ENCODE measurements at regions not wholly inside any gene's neighbourhood (a gene's known extent, or its start where the extent isn't known, plus 50 kb on each side); places are given as distances from the start of the nearest gene placed in this dataset.
A peak's percentile ranks its signal among the peaks of the same experiment; 100 is the strongest.

- Histone ChIP-seq H3K36me3 (ENCODE audit: control insufficient read depth in 5 of 5, insufficient read depth in 5 of 5, low read length in 5 of 5) (no peaks in the 10 kb centered on the region), H3K27me3 (ENCODE audit: control insufficient read depth in 5 of 5, insufficient read depth in 4 of 5, low read length in 5 of 5) (no peaks in the 10 kb centered on the region), H3K4me3 (ENCODE audit: low read depth in 1 of 5, low read length in 5 of 5) (no peak overlapping the region), H3K9me3 (ENCODE audit: control insufficient read depth in 5 of 5, low read length in 5 of 5) (no peaks in the 10 kb centered on the region), H3K4me1 (ENCODE audit: control insufficient read depth in 5 of 5, insufficient read depth in 5 of 5, low read length in 5 of 5) (peaks cover 0 to 10% (median 0%) of the 10 kb centered on the region in 5 donors), H3K9ac (ENCODE audit: low read length in 5 of 5) (no peak overlapping the region), H3K27ac (ENCODE audit: low read depth, low read length) (no peak overlapping the region)
Measured at GRCh38 chr2:150718280-150718679, 230.8 kb upstream of the RND3 start.

GRCh38 chr2:150716186-150716585, 228.7 kb upstream of the RND3 start:
- Histone ChIP-seq H3K9ac (ENCODE audit: low read length in 5 of 5) (no peak overlapping the region), H3K9me3 (ENCODE audit: control insufficient read depth in 5 of 5, low read length in 5 of 5) (no peaks in the 10 kb centered on the region), H3K27ac (ENCODE audit: low read depth, low read length) (no peak overlapping the region), H3K4me1 (ENCODE audit: control insufficient read depth in 5 of 5, insufficient read depth in 5 of 5, low read length in 5 of 5) (peaks cover 0 to 10% (median 0%) of the 10 kb centered on the region in 5 donors), H3K27me3 (ENCODE audit: control insufficient read depth in 5 of 5, insufficient read depth in 4 of 5, low read length in 5 of 5) (no peaks in the 10 kb centered on the region), H3K36me3 (ENCODE audit: control insufficient read depth in 5 of 5, insufficient read depth in 5 of 5, low read length in 5 of 5) (no peaks in the 10 kb centered on the region), H3K4me3 (ENCODE audit: low read depth in 1 of 5, low read length in 5 of 5) (no peak overlapping the region)

GRCh38 chr2:150715501-150715900, 228.0 kb upstream of the RND3 start:
- Histone ChIP-seq H3K27me3 (ENCODE audit: control insufficient read depth in 5 of 5, insufficient read depth in 4 of 5, low read length in 5 of 5) (no peaks in the 10 kb centered on the region), H3K4me1 (ENCODE audit: control insufficient read depth in 5 of 5, insufficient read depth in 5 of 5, low read length in 5 of 5) (peaks cover 0 to 10% (median 0%) of the 10 kb centered on the region in 5 donors), H3K4me3 (ENCODE audit: low read depth in 1 of 5, low read length in 5 of 5) (no peak overlapping the region), H3K9ac (ENCODE audit: low read length in 5 of 5) (no peak overlapping the region), H3K9me3 (ENCODE audit: control insufficient read depth in 5 of 5, low read length in 5 of 5) (no peaks in the 10 kb centered on the region), H3K36me3 (ENCODE audit: control insufficient read depth in 5 of 5, insufficient read depth in 5 of 5, low read length in 5 of 5) (no peaks in the 10 kb centered on the region), H3K27ac (ENCODE audit: low read depth, low read length) (no peak overlapping the region)

GRCh38 chr2:150710916-150711315, 223.4 kb upstream of the RND3 start:
- Histone ChIP-seq H3K36me3 (ENCODE audit: control insufficient read depth in 5 of 5, insufficient read depth in 5 of 5, low read length in 5 of 5) (no peaks in the 10 kb centered on the region), H3K27me3 (ENCODE audit: control insufficient read depth in 5 of 5, insufficient read depth in 4 of 5, low read length in 5 of 5) (no peaks in the 10 kb centered on the region)

GRCh38 chr2:150710041-150710440, 222.6 kb upstream of the RND3 start:
- no peaks in the 10 kb centered on the region for H3K27me3 ChIP-seq (ENCODE audit: control insufficient read depth in 5 of 5, insufficient read depth in 4 of 5, low read length in 5 of 5)
- H3K4me1 ChIP-seq (ENCODE audit: control insufficient read depth in 5 of 5, insufficient read depth in 5 of 5, low read length in 5 of 5), result no peaks in the 10 kb centered on the region
- no peak overlapping the region for H3K4me3 ChIP-seq (ENCODE audit: low read depth in 1 of 5, low read length in 5 of 5)
- no peak overlapping the region for H3K27ac ChIP-seq (ENCODE audit: low read depth, low read length)
- no peaks in the 10 kb centered on the region for H3K9me3 ChIP-seq (ENCODE audit: control insufficient read depth in 5 of 5, low read length in 5 of 5)
- H3K9ac ChIP-seq (ENCODE audit: low read length in 5 of 5), result no peak overlapping the region
- no peaks in the 10 kb centered on the region for H3K36me3 ChIP-seq (ENCODE audit: control insufficient read depth in 5 of 5, insufficient read depth in 5 of 5, low read length in 5 of 5)

More at GRCh38 chr2:150710916-150711315, 223.4 kb upstream of the RND3 start:
- Histone ChIP-seq H3K9me3 (ENCODE audit: control insufficient read depth in 5 of 5, low read length in 5 of 5) (no peaks in the 10 kb centered on the region), H3K27ac (ENCODE audit: low read depth, low read length) (no peak overlapping the region), H3K9ac (ENCODE audit: low read length in 5 of 5) (no peak overlapping the region), H3K4me1 (ENCODE audit: control insufficient read depth in 5 of 5, insufficient read depth in 5 of 5, low read length in 5 of 5) (peaks cover 0 to 6% (median 0%) of the 10 kb centered on the region in 5 donors), H3K4me3 (ENCODE audit: low read depth in 1 of 5, low read length in 5 of 5) (no peak overlapping the region)

GRCh38 chr2:150706561-150706960, 219.1 kb upstream of the RND3 start:
- peaks cover 0 to under 1% (median 0%) of the 10 kb centered on the region in 5 donors for H3K4me1 ChIP-seq (ENCODE audit: control insufficient read depth in 5 of 5, insufficient read depth in 5 of 5, low read length in 5 of 5)
- no peaks in the 10 kb centered on the region for H3K36me3 ChIP-seq (ENCODE audit: control insufficient read depth in 5 of 5, insufficient read depth in 5 of 5, low read length in 5 of 5)
- no peak overlapping the region for H3K27ac ChIP-seq (ENCODE audit: low read depth, low read length)
- H3K4me3 ChIP-seq (ENCODE audit: low read depth in 1 of 5, low read length in 5 of 5), result no peak overlapping the region
- H3K9me3 ChIP-seq (ENCODE audit: control insufficient read depth in 5 of 5, low read length in 5 of 5), result no peaks in the 10 kb centered on the region
- no peak overlapping the region for H3K9ac ChIP-seq (ENCODE audit: low read length in 5 of 5)
- H3K27me3 ChIP-seq (ENCODE audit: control insufficient read depth in 5 of 5, insufficient read depth in 4 of 5, low read length in 5 of 5), result no peaks in the 10 kb centered on the region

- Histone ChIP-seq H3K9ac (ENCODE audit: low read length in 5 of 5) (no peak overlapping the region), H3K36me3 (ENCODE audit: control insufficient read depth in 5 of 5, insufficient read depth in 5 of 5, low read length in 5 of 5) (no peaks in the 10 kb centered on the region)
Measured at GRCh38 chr2:150705767-150706166, 218.3 kb upstream of the RND3 start.

GRCh38 chr2:150705357-150705756, 217.9 kb upstream of the RND3 start:
- Histone ChIP-seq H3K9me3 (ENCODE audit: control insufficient read depth in 5 of 5, low read length in 5 of 5) (no peaks in the 10 kb centered on the region), H3K36me3 (ENCODE audit: control insufficient read depth in 5 of 5, insufficient read depth in 5 of 5, low read length in 5 of 5) (no peaks in the 10 kb centered on the region), H3K9ac (ENCODE audit: low read length in 5 of 5) (no peak overlapping the region), H3K4me3 (ENCODE audit: low read depth in 1 of 5, low read length in 5 of 5) (no peak overlapping the region), H3K4me1 (ENCODE audit: control insufficient read depth in 5 of 5, insufficient read depth in 5 of 5, low read length in 5 of 5) (peaks cover 0 to 10% (median 0%) of the 10 kb centered on the region in 5 donors), H3K27ac (ENCODE audit: low read depth, low read length) (no peak overlapping the region), H3K27me3 (ENCODE audit: control insufficient read depth in 5 of 5, insufficient read depth in 4 of 5, low read length in 5 of 5) (no peaks in the 10 kb centered on the region)

More at GRCh38 chr2:150705767-150706166, 218.3 kb upstream of the RND3 start:
- no peaks in the 10 kb centered on the region for H3K27me3 ChIP-seq (ENCODE audit: control insufficient read depth in 5 of 5, insufficient read depth in 4 of 5, low read length in 5 of 5)
- no peak overlapping the region for H3K4me3 ChIP-seq (ENCODE audit: low read depth in 1 of 5, low read length in 5 of 5)
- no peak overlapping the region for H3K27ac ChIP-seq (ENCODE audit: low read depth, low read length)
- peaks cover 0 to 6% (median 0%) of the 10 kb centered on the region in 5 donors for H3K4me1 ChIP-seq (ENCODE audit: control insufficient read depth in 5 of 5, insufficient read depth in 5 of 5, low read length in 5 of 5)
- no peaks in the 10 kb centered on the region for H3K9me3 ChIP-seq (ENCODE audit: control insufficient read depth in 5 of 5, low read length in 5 of 5)

- no peaks in the 10 kb centered on the region for H3K36me3 ChIP-seq (ENCODE audit: control insufficient read depth in 5 of 5, insufficient read depth in 5 of 5, low read length in 5 of 5)
- no peak overlapping the region for H3K27ac ChIP-seq (ENCODE audit: low read depth, low read length)
- no peaks in the 10 kb centered on the region for H3K9me3 ChIP-seq (ENCODE audit: control insufficient read depth in 5 of 5, low read length in 5 of 5)
- H3K4me1 ChIP-seq (ENCODE audit: control insufficient read depth in 5 of 5, insufficient read depth in 5 of 5, low read length in 5 of 5), result peaks cover 0 to 15% (median 0%) of the 10 kb centered on the region in 5 donors
- no peak overlapping the region for H3K9ac ChIP-seq (ENCODE audit: low read length in 5 of 5)
- H3K27me3 ChIP-seq (ENCODE audit: control insufficient read depth in 5 of 5, insufficient read depth in 4 of 5, low read length in 5 of 5), result no peaks in the 10 kb centered on the region
- H3K4me3 ChIP-seq (ENCODE audit: low read depth in 1 of 5, low read length in 5 of 5), result no peak overlapping the region
Measured at GRCh38 chr2:150702791-150703190, 215.3 kb upstream of the RND3 start.

GRCh38 chr2:150700666-150701580, 213.5 kb upstream of the RND3 start:
- Histone ChIP-seq H3K36me3 (ENCODE audit: control insufficient read depth in 5 of 5, insufficient read depth in 5 of 5, low read length in 5 of 5) (no peaks in the 10 kb centered on the region), H3K9me3 (ENCODE audit: control insufficient read depth in 5 of 5, low read length in 5 of 5) (no peaks in the 10 kb centered on the region), H3K4me3 (ENCODE audit: low read depth in 1 of 5, low read length in 5 of 5) (no peak overlapping the region), H3K4me1 (ENCODE audit: control insufficient read depth in 5 of 5, insufficient read depth in 5 of 5, low read length in 5 of 5) (peaks cover 0 to 15% (median 0%) of the 10 kb centered on the region in 5 donors), H3K9ac (ENCODE audit: low read length in 5 of 5) (no peak overlapping the region), H3K27ac (ENCODE audit: low read depth, low read length) (peak overlapping the region; percentile 4), H3K27me3 (ENCODE audit: control insufficient read depth in 5 of 5, insufficient read depth in 4 of 5, low read length in 5 of 5) (no peaks in the 10 kb centered on the region)
